Spinal cord (tissue), 10 donors: ENCODE measurements at regions not wholly inside any gene's neighbourhood (a gene's known extent, or its start where the extent isn't known, plus 50 kb on each side); places are given as distances from the start of the nearest gene placed in this dataset. TPM values are rescaled to one million over a fixed set of nuclear protein-coding genes. Genes with fewer than 3 reads are reported as not detected.

ENCODE experiments used
- DNase-seq, 6 donors: peaks; one replicate each; pipeline versions ENCODE4 v3.0.0 to v3.0.0-alpha.2; 2013 to 2015; ENCODE audit warnings: low spot score in 6 of 6, low read depth in 4 of 6
- H3K27ac ChIP-seq: one replicate; pipeline ENCODE4 v1.5.1; 2013; ENCODE audit warnings: low read depth, low read length, control low read depth
- H3K27me3 ChIP-seq: one replicate; pipeline ENCODE4 v1.6.1; 2013; ENCODE audit warnings: low read length; ENCODE audit not compliant: control insufficient read depth, insufficient read depth
- H3K36me3 ChIP-seq: one replicate; pipeline ENCODE4 v1.6.1; 2013; ENCODE audit warnings: low read length; ENCODE audit not compliant: control insufficient read depth, insufficient read depth
- H3K4me1 ChIP-seq: one replicate; pipeline ENCODE4 v1.6.1; 2013; ENCODE audit warnings: low read length; ENCODE audit not compliant: control insufficient read depth, insufficient read depth
- H3K4me3 ChIP-seq: one replicate; pipeline ENCODE4 v1.5.1; 2013; ENCODE audit warnings: low read depth, low read length, control low read depth
- H3K9me3 ChIP-seq: one replicate; pipeline ENCODE4 v1.6.1; 2013; ENCODE audit warnings: low read length; ENCODE audit not compliant: control insufficient read depth, insufficient read depth
- WGBS: methylation state at CpG from one replicate; pipeline ENCODE4 v1.1.5; 2013; ENCODE audit warnings: missing lambda C conversion rate; ENCODE audit not compliant: insufficient coverage; 5-methylcytosine and 5-hydroxymethylcytosine counted together
- small RNA-seq: library from RNA; depleted of rRNA; stranded (forward); fragments of <200 nt; gene quantifications from one replicate; pipeline ENCODE3, GENCODE V24; 2014; ENCODE audit warnings: low replicate concordance
- donor health status: healthy.

GRCh38 chr3:107307205-107307604, 70.0 kb upstream of the CCDC54 start:
- no peaks in the 10 kb centered on the region for H3K27me3 ChIP-seq
- H3K4me3 ChIP-seq, result no peak overlapping the region
- H3K9me3 ChIP-seq, result no peaks in the 10 kb centered on the region
- 100% methylated on average over 2 of the region's 2 CpGs for WGBS
- no peaks in the 10 kb centered on the region for H3K36me3 ChIP-seq
- no peaks in the 10 kb centered on the region for H3K4me1 ChIP-seq
- no peak overlapping the region for H3K27ac ChIP-seq
- no peak for DNase-seq

- Histone ChIP-seq H3K9me3 (no peaks in the 10 kb centered on the region), H3K4me1 (no peaks in the 10 kb centered on the region), H3K27me3 (no peaks in the 10 kb centered on the region), H3K27ac (no peak overlapping the region), H3K4me3 (no peak overlapping the region), H3K36me3 (no peaks in the 10 kb centered on the region)
- peak in 1 of 6 donors; percentile 37 for DNase-seq
- WGBS, result 35% methylated on average over 2 of the region's 2 CpGs
Observed at GRCh38 chr3:107308716-107309115, 68.5 kb upstream of the CCDC54 start.

GRCh38 chr3:107309312-107309711, 67.9 kb upstream of the CCDC54 start:
- Histone ChIP-seq H3K4me3 (no peak overlapping the region), H3K4me1 (no peaks in the 10 kb centered on the region), H3K9me3 (no peaks in the 10 kb centered on the region), H3K27me3 (no peaks in the 10 kb centered on the region), H3K27ac (no peak overlapping the region), H3K36me3 (no peaks in the 10 kb centered on the region)
- WGBS, result no CpG with 5 or more reads among the region's 1 CpG
- no peak for DNase-seq

GRCh38 chr3:107313711-107314110, 63.5 kb upstream of the CCDC54 start:
- no CpG with 5 or more reads among the region's 3 CpGs for WGBS
- Histone ChIP-seq H3K4me3 (no peak overlapping the region), H3K9me3 (no peaks in the 10 kb centered on the region), H3K27me3 (no peaks in the 10 kb centered on the region), H3K36me3 (no peaks in the 10 kb centered on the region), H3K27ac (no peak overlapping the region), H3K4me1 (no peaks in the 10 kb centered on the region)
- DNase-seq, result no peak

- H3K4me1 ChIP-seq, result no peaks in the 10 kb centered on the region
- no peaks in the 10 kb centered on the region for H3K27me3 ChIP-seq
- H3K27ac ChIP-seq, result no peak overlapping the region
- no peaks in the 10 kb centered on the region for H3K36me3 ChIP-seq
- 100% methylated on average over 4 of the region's 4 CpGs for WGBS
- DNase-seq, result no peak
- H3K4me3 ChIP-seq, result no peak overlapping the region
- no peaks in the 10 kb centered on the region for H3K9me3 ChIP-seq
Observed at GRCh38 chr3:107315141-107315540, 62.1 kb upstream of the CCDC54 start.

GRCh38 chr3:107323723-107324122, 53.5 kb upstream of the CCDC54 start:
- DNase-seq, result no peak
- Histone ChIP-seq H3K27ac (no peak overlapping the region), H3K36me3 (no peaks in the 10 kb centered on the region), H3K4me3 (no peak overlapping the region), H3K4me1 (no peaks in the 10 kb centered on the region), H3K27me3 (no peaks in the 10 kb centered on the region), H3K9me3 (no peaks in the 10 kb centered on the region)
- WGBS, result 100% methylated on average over 2 of the region's 2 CpGs

GRCh38 chr3:107325446-107325845, 51.8 kb upstream of the CCDC54 start:
- Histone ChIP-seq H3K36me3 (no peaks in the 10 kb centered on the region), H3K27me3 (no peaks in the 10 kb centered on the region), H3K9me3 (no peaks in the 10 kb centered on the region), H3K27ac (no peak overlapping the region), H3K4me3 (no peak overlapping the region), H3K4me1 (no peaks in the 10 kb centered on the region)
- WGBS, result 50% methylated on average over 3 of the region's 7 CpGs
- DNase-seq, result no peak

Small RNAs in the stretch of these regions (small RNA-seq; reads per million reads assigned to genes)
- not detected for gene MTCO1P35
- not detected for gene MTND6P6
- gene RF00019, result not detected
- gene RNU6-1308P, result not detected
